ENCODE measurements at regions not wholly inside any gene's neighbourhood (a gene's known extent, or its start where the extent isn't known, plus 50 kb on each side); places are given as distances from the start of the nearest gene placed in this dataset.

GRCh38 chr5:167730121-167730520, 561.3 kb upstream of the WWC1 start:
- no peak for DNase-seq

DNA sequence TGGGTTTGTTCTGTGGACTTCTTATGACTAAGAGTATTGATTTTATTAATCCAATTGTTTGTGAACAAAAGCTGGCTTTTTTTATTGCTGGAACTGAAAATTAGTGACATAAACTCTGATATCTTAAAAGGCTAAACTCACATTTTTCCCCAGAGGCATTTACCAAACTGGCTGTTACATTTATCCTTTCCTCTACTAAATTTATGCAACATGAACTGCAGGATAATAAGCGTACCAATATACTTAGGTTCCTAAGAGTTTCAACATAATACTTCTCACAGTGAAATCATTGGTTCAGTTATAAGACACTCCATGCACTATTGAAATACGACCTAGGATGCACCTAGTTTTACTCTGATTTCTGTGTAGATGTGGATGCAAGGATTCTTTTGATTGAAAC, 560.8 kb upstream of the WWC1 start:
- DNase-seq = no peak

- no peak for DNase-seq
Observed at GRCh38 chr5:167731951-167732350, 559.5 kb upstream of the WWC1 start.

- DNase-seq = no peak
Observed at GRCh38 chr5:167732499-167732898, 558.9 kb upstream of the WWC1 start.

GRCh38 chr5:167736992-167737391, 554.5 kb upstream of the WWC1 start:
- DNase-seq = no peak

DNA sequence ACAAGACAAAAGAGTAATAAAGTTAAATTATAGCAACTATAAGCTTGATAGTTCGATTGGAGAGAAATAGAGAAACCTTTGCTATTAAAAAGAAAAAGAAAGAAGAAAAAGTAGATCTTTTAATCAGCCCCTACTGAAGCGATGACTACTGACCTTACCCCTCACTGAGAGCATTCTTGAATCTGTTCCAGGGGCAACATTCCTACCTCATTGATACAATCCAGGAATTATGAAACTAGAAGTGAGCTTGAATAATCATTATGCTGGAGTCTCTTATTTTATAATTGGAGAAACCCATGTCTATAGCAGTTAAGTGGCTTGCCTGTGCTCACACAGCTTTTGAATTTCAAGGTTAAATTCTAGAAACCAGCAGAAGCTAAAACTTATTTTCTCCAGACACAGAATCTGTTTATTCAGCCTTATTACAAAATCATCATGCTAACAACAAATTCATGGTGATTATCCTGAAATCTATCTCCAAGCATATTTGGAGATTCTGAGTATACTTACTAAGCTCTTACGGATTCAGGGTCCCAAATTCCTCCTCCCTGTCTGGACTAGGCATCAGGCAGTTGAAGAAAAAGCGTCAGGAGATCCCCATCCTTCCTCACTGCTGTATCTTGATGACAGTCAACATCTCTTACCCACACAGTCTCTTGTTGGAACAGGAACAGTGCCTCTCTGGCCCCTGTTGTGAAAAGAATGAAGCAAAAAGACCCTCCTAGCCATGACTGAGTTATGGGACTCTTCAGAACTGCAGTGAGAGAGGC, 547.6 kb upstream of the WWC1 start:
- DNase-seq = no peak

- DNase-seq = no peak
Observed at GRCh38 chr5:167745868-167746267, 545.6 kb upstream of the WWC1 start.

- no peak for DNase-seq
Observed at GRCh38 chr5:167750586-167750985, 540.9 kb upstream of the WWC1 start.

DNA sequence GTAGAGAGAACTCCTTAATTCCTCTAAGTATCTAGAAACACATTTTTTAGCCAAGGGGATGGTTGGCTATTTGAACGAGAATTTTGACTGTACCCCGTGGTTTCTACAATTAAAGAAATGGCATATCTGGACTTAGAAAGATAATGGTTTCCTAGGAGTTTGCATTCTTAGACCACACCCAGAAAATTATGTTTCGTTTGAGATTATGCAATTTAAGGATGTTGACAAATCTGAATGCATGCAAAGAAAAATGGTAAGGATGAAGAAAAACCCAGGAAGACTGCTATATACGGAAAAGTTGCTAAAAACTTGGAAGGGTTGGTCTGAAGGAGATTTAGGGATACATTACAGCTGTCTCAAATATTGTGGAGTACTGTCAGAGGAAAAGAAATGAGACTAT, 538.5 kb upstream of the WWC1 start:
- DNase-seq = no peak

GRCh38 chr5:167753725-167754490, 537.5 kb upstream of the WWC1 start:
- no peak for DNase-seq

DNA sequence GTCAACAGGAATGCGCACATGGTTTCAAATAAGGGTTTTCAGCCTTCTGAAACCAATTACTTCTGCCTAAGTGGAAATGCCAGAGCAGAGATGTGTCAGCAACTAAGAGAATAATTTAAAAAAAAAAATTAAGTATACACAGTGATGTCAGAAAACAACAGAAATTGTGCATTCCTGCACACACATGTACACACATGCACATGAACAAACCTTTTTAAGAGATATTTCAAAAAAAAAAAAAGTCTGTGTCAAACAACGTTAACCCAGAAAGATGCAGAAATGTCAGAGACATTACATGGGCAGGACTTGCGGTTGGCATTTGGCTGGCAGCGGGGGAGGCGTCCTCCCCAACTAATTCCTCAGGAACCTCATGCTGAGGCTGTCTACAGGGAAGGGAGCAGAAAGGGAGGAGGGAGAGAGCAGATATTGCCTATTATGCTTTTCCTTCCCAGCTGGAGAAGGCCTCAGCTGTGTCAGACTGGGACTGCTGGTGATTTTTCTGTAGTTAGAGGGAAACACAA, 536.9 kb upstream of the WWC1 start:
- no peak for DNase-seq

- DNase-seq = no peak
Observed at GRCh38 chr5:167755420-167755819, 536.0 kb upstream of the WWC1 start.

DNA sequence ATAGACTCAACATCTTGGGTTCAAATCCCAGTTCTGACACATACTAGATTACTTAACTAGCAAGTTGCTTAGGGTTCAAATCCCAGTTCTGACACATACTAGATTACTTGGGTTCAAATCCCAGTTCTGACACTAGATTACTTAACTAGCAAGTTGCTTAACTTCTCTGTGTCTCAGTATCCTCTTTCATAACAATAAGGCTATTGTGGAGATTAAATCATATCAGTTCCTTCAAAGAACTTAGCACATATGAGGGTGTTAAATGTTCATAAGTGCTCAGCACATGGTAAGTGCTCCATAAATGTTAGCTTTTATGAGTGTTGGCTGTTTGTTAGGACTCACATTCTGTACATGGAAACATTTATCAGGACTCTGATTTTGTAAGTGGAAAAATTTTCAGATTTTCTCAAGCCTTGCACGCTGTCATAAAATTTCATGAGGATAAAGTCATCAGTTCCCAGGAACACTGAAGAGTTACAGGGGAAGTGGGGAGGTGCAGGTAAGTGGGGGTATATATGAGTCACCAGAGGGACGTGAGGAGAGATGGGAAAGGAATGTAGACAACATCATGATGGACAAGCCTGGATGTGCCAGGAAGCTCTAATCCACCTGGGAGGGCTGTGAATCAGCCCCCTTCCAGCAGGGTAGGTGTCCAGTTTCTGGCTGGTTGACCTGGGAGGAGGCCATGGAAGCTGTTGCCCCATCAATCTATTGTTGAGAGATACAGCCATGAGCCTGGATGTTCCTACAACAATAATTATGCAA, 532.2 kb upstream of the WWC1 start:
- no peak for DNase-seq

- DNase-seq = no peak
Observed at GRCh38 chr5:167763772-167764171, 527.7 kb upstream of the WWC1 start.

DNA sequence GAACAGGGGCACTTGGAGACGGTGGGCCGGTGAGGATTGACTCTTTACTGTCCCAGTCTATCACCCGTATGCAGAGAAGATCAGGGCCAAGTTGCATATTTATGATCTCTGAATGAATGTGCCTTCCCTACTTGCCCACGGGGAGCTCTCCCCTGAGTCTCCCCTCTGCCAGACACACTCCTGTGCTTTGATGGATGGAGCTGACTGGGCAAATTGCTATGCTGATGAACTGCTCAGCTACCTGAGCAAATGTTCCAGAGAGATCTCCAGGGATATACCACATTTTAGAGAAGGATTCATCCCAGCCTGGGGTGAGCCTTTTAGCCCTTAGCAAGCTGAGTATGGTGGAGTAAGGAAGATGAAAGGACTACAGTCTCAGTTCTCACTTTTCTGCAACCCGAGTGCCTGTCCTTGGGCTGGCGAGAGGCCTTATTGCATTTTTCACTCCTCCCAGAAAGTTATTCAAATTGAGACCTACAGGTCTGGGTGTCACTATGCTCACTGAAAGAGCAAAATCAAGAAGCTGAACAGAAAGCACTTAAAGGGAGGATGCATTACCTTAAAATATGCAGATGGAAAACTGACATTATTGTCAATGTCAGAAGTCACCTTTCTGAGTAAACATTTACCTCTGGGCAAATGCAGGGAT, 526.7 kb upstream of the WWC1 start:
- DNase-seq = no peak

GRCh38 chr5:167765352-167765751, 526.1 kb upstream of the WWC1 start:
- DNase-seq = no peak

GRCh38 chr5:167766957-167767356, 524.5 kb upstream of the WWC1 start:
- no peak for DNase-seq

- DNase-seq = no peak
Observed at GRCh38 chr5:167767795-167768194, 523.6 kb upstream of the WWC1 start.

DNA sequence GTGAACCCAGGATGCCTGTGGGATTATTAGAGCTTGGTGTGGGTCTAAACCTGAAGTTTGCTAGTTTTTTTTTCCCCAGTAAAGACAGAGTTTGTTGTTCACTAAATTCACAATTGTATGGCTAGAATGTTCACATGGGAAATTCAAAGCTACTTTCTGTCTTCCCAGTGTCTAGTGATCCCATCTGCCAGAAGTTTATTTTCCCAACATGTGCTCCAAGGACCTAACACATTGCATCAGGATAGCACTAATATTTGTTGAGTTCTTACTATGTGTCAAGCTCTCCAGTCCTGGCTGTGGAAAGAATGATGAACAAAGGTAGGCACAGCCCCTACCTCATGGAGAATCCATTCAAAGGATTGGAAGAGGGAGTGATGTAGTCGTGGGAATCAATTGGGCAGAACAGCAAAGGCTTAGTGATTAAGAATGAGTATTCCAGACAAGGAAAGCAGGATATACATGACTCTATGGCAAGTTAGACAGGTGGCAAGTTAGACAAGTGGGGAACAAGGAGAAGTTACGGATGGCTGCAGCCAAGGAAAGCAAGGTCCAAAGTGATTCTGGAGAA, 521.5 kb upstream of the WWC1 start:
- no peak for DNase-seq

- DNase-seq = no peak
Observed at GRCh38 chr5:167770461-167770860, 521.0 kb upstream of the WWC1 start.

DNA sequence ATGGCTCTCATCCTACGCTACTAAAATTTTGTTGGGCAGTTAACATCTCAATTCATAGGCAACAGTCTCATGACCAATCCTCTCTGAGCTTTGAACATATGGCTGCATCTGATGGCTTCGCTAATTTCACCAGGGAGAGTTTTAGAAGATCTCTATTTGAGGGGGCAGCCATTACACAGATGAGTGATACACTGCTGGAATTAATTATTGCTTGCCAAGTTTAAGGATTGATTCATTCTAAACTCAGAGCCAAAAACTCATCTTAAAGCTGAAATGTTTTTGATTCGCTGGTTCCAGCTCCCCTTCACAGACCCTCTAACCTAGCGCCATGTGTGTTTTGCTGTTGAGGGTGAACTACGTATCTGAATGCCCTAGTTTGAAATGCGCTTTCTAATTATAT, 519.9 kb upstream of the WWC1 start:
- DNase-seq = no peak

DNA sequence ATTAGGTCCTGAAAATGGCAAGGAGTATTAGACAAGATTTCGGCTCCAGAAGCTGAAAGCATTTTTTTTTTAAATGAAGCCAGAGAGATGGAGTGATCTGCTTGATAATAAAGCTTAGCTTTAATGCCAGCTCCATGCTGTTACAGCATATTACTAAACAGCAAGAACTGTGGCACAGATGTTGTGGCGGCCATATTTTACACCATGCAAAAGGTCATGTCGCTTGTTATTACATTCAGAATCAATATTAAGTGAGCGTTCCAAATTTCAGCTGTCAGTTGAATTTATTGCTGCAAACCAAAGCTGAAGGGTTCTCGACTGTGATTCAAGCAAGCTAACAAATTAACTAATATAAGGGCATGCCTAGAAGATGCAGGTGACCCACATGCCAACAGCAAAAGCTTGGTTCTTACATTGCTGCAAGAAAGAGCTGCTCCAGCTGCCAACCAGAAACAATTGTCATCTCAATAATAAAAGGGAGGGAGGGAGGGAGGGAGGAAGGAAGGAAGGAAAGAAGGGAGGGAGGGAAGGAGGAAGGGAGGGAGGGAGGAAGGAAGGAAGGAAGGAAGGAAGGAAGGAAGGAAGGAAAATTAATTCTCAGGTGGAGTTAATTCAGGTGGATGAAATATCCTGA, 517.7 kb upstream of the WWC1 start:
- DNase-seq = no peak
